Liver (tissue), 3 donors: ENCODE measurements at regions not wholly inside any gene's neighbourhood (a gene's known extent, or its start where the extent isn't known, plus 50 kb on each side); places are given as distances from the start of the nearest gene placed in this dataset.

Experiments
- EGR1 ChIP-seq, 2 donors: IDR thresholded peaks; 2 replicates each; pipeline ENCODE4 v1.6.1; 2016 to 2018; ENCODE audit warnings: antibody characterized with exemption in 2 of 2, low read depth in 2 of 2
- GABPA ChIP-seq, 2 donors: IDR thresholded peaks in 1 of 2; conservative IDR thresholded peaks in 1 of 2; 2 replicates each; pipeline ENCODE4 v1.6.1; 2016; ENCODE audit warnings: antibody characterized with exemption in 2 of 2, mild to moderate bottlenecking in 1 of 2, moderate library complexity in 1 of 2
- HNF4G ChIP-seq: IDR thresholded peaks from 2 replicates; pipeline ENCODE4 v1.6.1; 2016; ENCODE audit warnings: antibody characterized with exemption
- JUND ChIP-seq, 2 donors: IDR thresholded peaks; 2 replicates each; pipeline ENCODE4 v1.6.1; 2016; ENCODE audit warnings: antibody characterized with exemption in 2 of 2
- NR2F2 ChIP-seq: IDR thresholded peaks from 2 replicates; pipeline ENCODE4 v1.6.1; 2016; ENCODE audit warnings: antibody characterized with exemption
- RAD21 ChIP-seq, 2 donors: IDR thresholded peaks; 2 replicates each; pipeline ENCODE4 v1.6.1; 2016; ENCODE audit warnings: antibody characterized with exemption in 2 of 2, mild to moderate bottlenecking in 2 of 2
- REST ChIP-seq: IDR thresholded peaks from 2 replicates; pipeline ENCODE4 v1.6.1; 2016; ENCODE audit warnings: antibody characterized with exemption, mild to moderate bottlenecking
- RXRA ChIP-seq, 2 donors: IDR thresholded peaks; 2 replicates each; pipeline ENCODE4 v1.6.1; 2017 to 2018; ENCODE audit warnings: antibody characterized with exemption in 2 of 2, mild to moderate bottlenecking in 1 of 2
- SP1 ChIP-seq: IDR thresholded peaks from 2 replicates; pipeline ENCODE4 v1.6.1; 2018; ENCODE audit warnings: antibody characterized with exemption, mild to moderate bottlenecking
- TAF1 ChIP-seq: conservative IDR thresholded peaks from 2 replicates; pipeline ENCODE4 v1.6.1; 2016; ENCODE audit warnings: antibody characterized with exemption, mild to moderate bottlenecking
- YY1 ChIP-seq: IDR thresholded peaks from 2 replicates; pipeline ENCODE4 v1.6.1; 2016; ENCODE audit warnings: antibody characterized with exemption, mild to moderate bottlenecking
- TF ChIP-seq, protein P1 (sequence below): fragments of 150-350 bp; IDR thresholded peaks from 2 replicates; pipeline ENCODE4 v1.5.1; 2017; ENCODE audit warnings: improper control_type of control experiment, low read depth, low read length; ENCODE audit not compliant: missing input control
- TF ChIP-seq, protein P2 (sequence below): IDR thresholded peaks from 2 replicates; pipeline ENCODE4 v1.6.1; 2016; ENCODE audit warnings: antibody characterized with exemption
- donor health status: healthy.
- donor health status: healthy.

DNA sequence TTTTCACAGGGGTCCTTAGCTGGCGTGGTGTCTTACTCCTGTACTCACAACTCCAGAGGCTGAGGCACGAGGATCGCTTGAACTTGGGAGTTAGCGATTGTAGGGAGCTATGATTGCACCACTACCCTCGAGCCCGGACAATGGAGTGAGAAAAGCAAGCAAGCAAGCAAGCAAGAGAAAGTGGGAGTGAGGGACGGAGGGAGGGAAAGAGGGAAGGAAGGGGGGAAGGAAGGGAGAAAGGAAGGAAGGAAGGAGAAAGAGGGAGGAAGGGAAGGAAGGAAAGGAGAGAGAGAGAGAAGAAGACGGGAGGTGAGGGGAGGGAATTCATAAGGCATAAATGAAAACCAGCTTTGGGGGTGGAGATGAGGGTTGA, 120.5 kb downstream of the TRIM27 start:
- no peak for TF ChIP-seq REST
- no peak for TF ChIP-seq GABPA (IDR thresholded peaks at IDR 0.05 in 1 of 2, conservative IDR thresholded peaks at IDR 0.05 in 1 of 2)
- TF ChIP-seq, protein P1, sequence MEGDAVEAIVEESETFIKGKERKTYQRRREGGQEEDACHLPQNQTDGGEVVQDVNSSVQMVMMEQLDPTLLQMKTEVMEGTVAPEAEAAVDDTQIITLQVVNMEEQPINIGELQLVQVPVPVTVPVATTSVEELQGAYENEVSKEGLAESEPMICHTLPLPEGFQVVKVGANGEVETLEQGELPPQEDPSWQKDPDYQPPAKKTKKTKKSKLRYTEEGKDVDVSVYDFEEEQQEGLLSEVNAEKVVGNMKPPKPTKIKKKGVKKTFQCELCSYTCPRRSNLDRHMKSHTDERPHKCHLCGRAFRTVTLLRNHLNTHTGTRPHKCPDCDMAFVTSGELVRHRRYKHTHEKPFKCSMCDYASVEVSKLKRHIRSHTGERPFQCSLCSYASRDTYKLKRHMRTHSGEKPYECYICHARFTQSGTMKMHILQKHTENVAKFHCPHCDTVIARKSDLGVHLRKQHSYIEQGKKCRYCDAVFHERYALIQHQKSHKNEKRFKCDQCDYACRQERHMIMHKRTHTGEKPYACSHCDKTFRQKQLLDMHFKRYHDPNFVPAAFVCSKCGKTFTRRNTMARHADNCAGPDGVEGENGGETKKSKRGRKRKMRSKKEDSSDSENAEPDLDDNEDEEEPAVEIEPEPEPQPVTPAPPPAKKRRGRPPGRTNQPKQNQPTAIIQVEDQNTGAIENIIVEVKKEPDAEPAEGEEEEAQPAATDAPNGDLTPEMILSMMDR = no peak
- TF ChIP-seq JUND (IDR thresholded peaks at IDR 0.05) = no peak
- no peak for TF ChIP-seq YY1
- no peak for TF ChIP-seq HNF4G
- TF ChIP-seq SP1 = no peak
- no peak for TF ChIP-seq RXRA (IDR thresholded peaks at IDR 0.05)
- no peak for TF ChIP-seq EGR1 (IDR thresholded peaks at IDR 0.05; ENCODE audit: low read depth in 2 of 2)
- TF ChIP-seq, protein P2, sequence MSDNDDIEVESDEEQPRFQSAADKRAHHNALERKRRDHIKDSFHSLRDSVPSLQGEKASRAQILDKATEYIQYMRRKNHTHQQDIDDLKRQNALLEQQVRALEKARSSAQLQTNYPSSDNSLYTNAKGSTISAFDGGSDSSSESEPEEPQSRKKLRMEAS = no peak
- no peak for TF ChIP-seq TAF1
- TF ChIP-seq NR2F2 = no peak
- TF ChIP-seq RAD21 (IDR thresholded peaks at IDR 0.05) = no peak
